ENCODE measurements at regions not wholly inside any gene's neighbourhood (a gene's known extent, or its start where the extent isn't known, plus 50 kb on each side); places are given as distances from the start of the nearest gene placed in this dataset.
"Not testable (repeated sequence)": the region's sequence is repeated elsewhere in the genome, so short reads cannot be mapped to it uniquely, and the experiment has no call there.

GRCh38 chr7:101679653-101680173 lies 50.6 kb upstream of the MYL10 start:
- DNase-seq, H3K4me3 Mint-ChIP-seq, POLR2A ChIA-PET, H3K36me3 Mint-ChIP-seq, H3K4me1 Mint-ChIP-seq, H3K27me3 Mint-ChIP-seq, ATAC-seq, H3K9me3 Mint-ChIP-seq, H3K27ac Mint-ChIP-seq: not testable (repeated sequence)

- H3K9me3 Mint-ChIP-seq = no peaks in the 10 kb centered on the region
- no peaks in the 10 kb centered on the region for H3K36me3 Mint-ChIP-seq
- H3K4me1 Mint-ChIP-seq = no peaks in the 10 kb centered on the region
- H3K27me3 Mint-ChIP-seq = no peaks in the 10 kb centered on the region
- no peak overlapping the region for H3K27ac Mint-ChIP-seq
- ATAC-seq (no peak), DNase-seq (no peak)
- H3K4me3 Mint-ChIP-seq = no peak overlapping the region
- POLR2A ChIA-PET = no interaction called here
Measured at GRCh38 chr7:101680406-101681145, 51.5 kb upstream of the MYL10 start.

DNA sequence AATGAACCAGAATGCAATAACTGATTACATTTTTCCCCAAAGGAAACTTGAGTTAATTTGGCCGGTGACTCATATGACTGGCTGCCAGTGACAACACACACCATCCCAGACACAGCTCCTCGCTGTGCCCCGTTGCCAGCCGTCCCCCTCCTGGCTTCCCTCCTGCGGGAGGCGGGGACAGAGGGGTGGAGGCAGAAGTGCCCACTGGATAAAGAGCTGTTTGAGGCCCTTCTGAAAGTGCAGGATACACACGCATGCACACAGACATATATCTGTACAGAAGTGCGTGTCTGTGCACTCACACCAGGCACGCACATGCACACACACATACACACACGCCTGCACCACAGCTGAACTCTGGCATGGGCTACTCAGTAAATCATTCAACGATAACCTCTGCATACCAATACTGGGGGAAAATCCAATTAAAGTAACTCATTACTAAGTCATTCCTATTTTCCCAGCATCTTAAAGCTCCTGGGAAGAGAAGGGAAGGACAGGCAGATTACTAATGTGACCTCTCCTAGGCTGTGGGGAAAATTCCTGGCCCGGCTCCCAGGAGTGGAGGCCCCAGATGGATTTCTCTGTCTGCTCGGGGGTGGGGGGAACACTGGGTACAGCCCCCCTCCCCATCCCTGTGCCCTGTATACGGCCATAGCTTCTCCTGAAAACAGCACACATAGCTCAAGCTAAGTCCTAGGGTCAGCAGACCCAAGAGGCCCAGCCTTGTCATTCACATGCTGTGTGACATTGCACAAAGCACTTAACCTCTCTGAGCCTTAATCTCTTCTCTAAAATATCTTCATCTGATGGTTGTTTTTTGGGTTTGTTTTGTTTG lies 52.3 kb upstream of the MYL10 start:
- Mint-ChIP-seq H3K9me3 (no peaks in the 10 kb centered on the region), H3K4me3 (no peak overlapping the region), H3K4me1 (no peaks in the 10 kb centered on the region), H3K27ac (no peak overlapping the region), H3K27me3 (no peaks in the 10 kb centered on the region), H3K36me3 (no peaks in the 10 kb centered on the region)
- POLR2A ChIA-PET = no interaction called here
- no peak for ATAC-seq
- no peak for DNase-seq

DNA sequence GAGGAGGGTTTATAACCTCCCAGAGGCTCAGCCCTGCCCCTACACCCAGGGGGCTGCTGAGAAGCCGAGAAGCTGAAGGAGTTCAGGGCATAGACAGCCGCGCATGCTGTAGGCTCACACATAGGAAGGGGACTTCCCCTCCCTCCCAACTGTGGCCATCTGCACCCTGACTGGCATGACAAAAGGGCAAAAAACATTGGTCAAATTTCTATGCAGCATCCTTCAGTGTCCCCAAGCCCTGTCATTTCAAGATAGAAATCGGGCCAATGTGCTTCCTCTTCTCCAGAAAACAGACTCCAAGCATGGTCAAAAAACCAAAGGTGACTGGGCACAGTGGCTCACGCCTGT lies 55.9 kb upstream of the MYL10 start:
- Mint-ChIP-seq H3K9me3 (no peaks in the 10 kb centered on the region), H3K27ac (no peak overlapping the region), H3K4me1 (no peaks in the 10 kb centered on the region), H3K27me3 (peaks cover 0 to 4% (median 0%) of the 10 kb centered on the region in 5 donors), H3K36me3 (no peaks in the 10 kb centered on the region), H3K4me3 (no peak overlapping the region)
- POLR2A ChIA-PET = no interaction called here
- ATAC-seq (no peak), DNase-seq (no peak)

- no peaks in the 10 kb centered on the region for H3K9me3 Mint-ChIP-seq
- peaks cover 0 to 4% (median 0%) of the 10 kb centered on the region in 5 donors for H3K27me3 Mint-ChIP-seq
- no peaks in the 10 kb centered on the region for H3K36me3 Mint-ChIP-seq
- no peak overlapping the region for H3K27ac Mint-ChIP-seq
- no peak overlapping the region for H3K4me3 Mint-ChIP-seq
- H3K4me1 Mint-ChIP-seq = no peaks in the 10 kb centered on the region
- POLR2A ChIA-PET = interaction anchor here (0.6 kb wide), 1 partner anchor 1643 kb away, joined by 7 read pairs; no protein-coding TSS in a partner anchor
- ATAC-seq (no peak), DNase-seq (no peak)
Measured at GRCh38 chr7:101686030-101686429, 56.9 kb upstream of the MYL10 start.

- peaks cover 0 to 4% (median 0%) of the 10 kb centered on the region in 5 donors for H3K27me3 Mint-ChIP-seq
- no peak for ATAC-seq
- H3K4me1 Mint-ChIP-seq = peaks cover 0 to 4% (median under 1%) of the 10 kb centered on the region in 4 donors
- H3K36me3 Mint-ChIP-seq = no peaks in the 10 kb centered on the region
- no peak overlapping the region for H3K4me3 Mint-ChIP-seq
- DNase-seq = no peak
- H3K27ac Mint-ChIP-seq = no peak overlapping the region
- POLR2A ChIA-PET = interaction anchor here (0.6 kb wide), 1 partner anchor 121 kb away, joined by 6 read pairs; no protein-coding TSS in a partner anchor
- no peaks in the 10 kb centered on the region for H3K9me3 Mint-ChIP-seq
Measured at GRCh38 chr7:101687081-101687480, 58.0 kb upstream of the MYL10 start.

- no peak for ATAC-seq
- H3K27ac Mint-ChIP-seq = no peak overlapping the region
- H3K27me3 Mint-ChIP-seq = peaks cover 0 to 4% (median 0%) of the 10 kb centered on the region in 5 donors
- peaks cover 0 to 5% (median under 1%) of the 10 kb centered on the region in 4 donors for H3K4me1 Mint-ChIP-seq
- H3K9me3 Mint-ChIP-seq = no peaks in the 10 kb centered on the region
- DNase-seq = no peak
- H3K36me3 Mint-ChIP-seq = no peaks in the 10 kb centered on the region
- no peak overlapping the region for H3K4me3 Mint-ChIP-seq
- POLR2A ChIA-PET = interaction anchor here (0.6 to 2.2 kb wide), 2 partner anchors 55 to 120 kb away, joined by 6 to 8 read pairs; no protein-coding TSS in a partner anchor
Measured at GRCh38 chr7:101687791-101688182, 58.7 kb upstream of the MYL10 start.

DNA sequence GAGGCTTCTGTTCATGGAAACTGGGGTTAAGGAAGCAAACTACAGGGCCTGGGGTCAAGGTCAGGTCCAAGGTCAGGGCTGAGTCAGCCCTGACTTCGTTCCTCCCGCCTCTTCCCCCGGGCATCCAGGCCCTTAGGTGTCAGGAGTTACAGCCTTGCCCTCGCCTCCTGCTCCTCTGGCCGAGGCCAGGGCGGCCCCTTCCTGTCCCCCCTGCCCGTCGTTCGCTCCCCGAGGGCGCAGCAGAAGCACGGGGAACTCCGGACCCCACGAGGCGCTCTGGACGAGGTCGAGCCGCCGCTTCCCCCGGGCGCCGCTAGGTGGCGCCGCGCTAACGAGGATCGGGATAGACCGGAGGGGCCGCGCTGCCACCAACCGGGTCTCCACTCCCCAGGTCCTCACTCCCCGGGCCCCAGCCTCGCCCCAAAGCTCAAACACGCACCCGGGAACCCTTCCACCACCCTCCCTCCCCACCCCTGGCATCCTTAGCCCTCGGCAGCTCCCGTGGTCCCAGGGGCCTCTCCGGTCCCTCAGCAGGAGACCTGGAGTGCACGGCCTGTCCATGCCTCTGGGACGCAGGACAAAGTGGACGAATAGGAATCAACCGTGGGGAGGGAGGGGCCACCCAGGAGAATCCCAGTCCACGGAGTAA lies 59.2 kb upstream of the MYL10 start:
- Mint-ChIP-seq H3K4me1 (peaks cover 0 to 5% (median under 1%) of the 10 kb centered on the region in 4 donors), H3K9me3 (no peaks in the 10 kb centered on the region), H3K4me3 (no peak overlapping the region), H3K36me3 (no peaks in the 10 kb centered on the region), H3K27ac (no peak overlapping the region), H3K27me3 (peaks cover 0 to 4% (median 0%) of the 10 kb centered on the region in 5 donors)
- DNase-seq = peak; percentile 60 to 90 (median 80)
- peak; percentile 91 to 98 for ATAC-seq
- POLR2A ChIA-PET = interaction anchor here (1.7 to 2.2 kb wide), 2 partner anchors 55 to 126 kb away, joined by 8 to 10 read pairs; no protein-coding TSS in a partner anchor

- POLR2A ChIA-PET = interaction anchor here (1.7 to 2.2 kb wide), 2 partner anchors 54 to 125 kb away, joined by 8 to 10 read pairs; no protein-coding TSS in a partner anchor
- peaks cover 0 to 5% (median under 1%) of the 10 kb centered on the region in 4 donors for H3K4me1 Mint-ChIP-seq
- DNase-seq = no peak
- no peaks in the 10 kb centered on the region for H3K9me3 Mint-ChIP-seq
- H3K27ac Mint-ChIP-seq = peak overlapping the region in 2 of 10 donors; percentile 40 to 55
- H3K27me3 Mint-ChIP-seq = peaks cover 0 to 4% (median 0%) of the 10 kb centered on the region in 5 donors
- no peak for ATAC-seq
- H3K36me3 Mint-ChIP-seq = no peaks in the 10 kb centered on the region
- H3K4me3 Mint-ChIP-seq = no peak overlapping the region
Measured at GRCh38 chr7:101688995-101689907, 60.2 kb upstream of the MYL10 start.

DNA sequence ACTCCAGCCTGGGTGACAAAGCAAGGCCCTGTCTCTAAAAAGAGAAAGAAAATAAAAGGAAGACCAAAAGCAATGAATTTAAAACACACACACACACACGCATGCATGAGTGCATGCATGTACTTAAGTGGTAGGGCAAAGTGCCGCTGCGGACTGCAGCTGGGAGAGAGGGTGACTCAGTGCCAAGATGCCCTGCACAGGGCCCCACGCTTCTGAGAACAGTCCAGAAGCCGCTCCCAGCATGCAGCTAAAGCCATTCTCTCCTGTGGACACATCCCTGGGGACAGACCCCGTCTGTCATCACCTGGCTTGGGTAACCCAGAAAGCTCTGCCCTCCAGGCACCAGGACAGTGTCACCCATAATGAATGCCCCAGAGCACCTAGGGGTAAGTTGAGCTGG lies 61.0 kb upstream of the MYL10 start:
- H3K4me1 Mint-ChIP-seq = peaks cover 0 to 5% (median under 1%) of the 10 kb centered on the region in 4 donors
- DNase-seq (no peak), ATAC-seq (no peak)
- H3K27ac Mint-ChIP-seq = no peak overlapping the region
- H3K9me3 Mint-ChIP-seq = no peaks in the 10 kb centered on the region
- POLR2A ChIA-PET = interaction anchor here (1.7 to 2.2 kb wide), 2 partner anchors 53 to 124 kb away, joined by 8 to 10 read pairs; no protein-coding TSS in a partner anchor
- H3K27me3 Mint-ChIP-seq = peaks cover 0 to 4% (median 0%) of the 10 kb centered on the region in 5 donors
- no peak overlapping the region for H3K4me3 Mint-ChIP-seq
- H3K36me3 Mint-ChIP-seq = no peaks in the 10 kb centered on the region

DNA sequence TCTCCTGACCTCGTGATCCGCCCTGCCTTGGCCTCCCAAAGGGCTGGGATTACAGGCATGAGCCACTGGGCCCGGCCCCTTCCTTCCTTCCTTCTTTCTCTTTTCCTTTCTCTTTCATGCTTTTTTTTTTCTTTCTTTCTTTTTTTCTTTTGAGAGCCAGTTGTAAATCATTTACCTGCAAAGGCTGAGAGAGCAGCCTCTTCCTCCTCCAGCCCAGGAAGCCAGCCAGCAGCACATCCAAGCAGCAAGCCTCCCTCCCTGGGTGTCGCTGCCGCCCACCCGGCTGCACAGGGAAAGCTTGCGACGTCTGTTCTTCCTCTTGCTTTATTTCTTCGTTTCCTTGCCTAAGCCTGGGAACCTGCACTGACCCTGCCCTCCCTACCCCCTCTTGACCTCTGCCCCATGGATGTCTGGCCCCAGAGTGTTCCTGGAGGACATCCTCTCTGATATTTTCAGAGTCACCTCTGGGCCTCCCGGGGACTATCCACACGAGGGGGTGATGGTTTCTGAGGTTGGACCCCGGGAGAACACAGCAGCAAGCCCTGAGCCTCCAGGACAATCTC lies 62.8 kb upstream of the MYL10 start:
- DNase-seq = no peak
- Mint-ChIP-seq H3K27ac (no peak overlapping the region), H3K4me3 (peak overlapping the region in 1 of 10 donors; percentile 19), H3K36me3 (no peaks in the 10 kb centered on the region), H3K9me3 (no peaks in the 10 kb centered on the region), H3K27me3 (peaks cover 0 to 4% (median 0%) of the 10 kb centered on the region in 5 donors), H3K4me1 (peaks cover 0 to 5% (median under 1%) of the 10 kb centered on the region in 4 donors)
- POLR2A ChIA-PET = no interaction called here
- ATAC-seq = no peak
